22Rv1 (cell line): ENCODE measurements at regions not wholly inside any gene's neighbourhood (a gene's known extent, or its start where the extent isn't known, plus 50 kb on each side); places are given as distances from the start of the nearest gene placed in this dataset.

Experiments
- H3K27ac ChIP-seq: fragments of 450-650 bp; 2 replicates; pipeline ENCODE4 v1.5.1; 2017
- ZFX ChIP-seq: fragments of 450-650 bp; IDR thresholded peaks from 2 replicates; pipeline ENCODE4 v1.6.1; 2017; ENCODE audit warnings: antibody characterized with exemption, borderline replicate concordance
- TF ChIP-seq, protein P1 (sequence below): fragments of 450-650 bp; IDR thresholded peaks from 2 replicates; pipeline ENCODE4 v1.5.1; 2017; ENCODE audit warnings: mild to moderate bottlenecking

DNA sequence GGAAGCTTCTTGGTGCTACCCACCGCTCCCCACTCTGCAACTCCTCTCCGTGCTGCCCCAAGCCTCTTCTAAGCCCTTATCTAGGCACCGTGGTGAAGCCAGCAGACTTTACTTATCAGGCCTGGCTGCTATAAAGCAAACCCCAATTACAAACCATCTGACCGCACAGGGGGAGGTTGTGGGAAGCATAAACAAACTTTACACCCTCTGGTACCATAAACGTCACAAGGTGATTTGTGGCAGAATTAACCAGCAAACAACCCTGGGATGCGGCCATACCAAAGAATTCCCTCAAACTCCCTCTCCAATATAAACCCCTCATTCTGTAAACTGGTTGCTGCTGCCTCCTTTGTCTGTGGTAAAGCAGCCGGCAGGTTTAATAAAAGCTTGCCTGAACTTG lies 55.2 kb downstream of the MAGEC2 start:
- H3K27ac ChIP-seq, result no peak overlapping the region
- TF ChIP-seq, protein P1, sequence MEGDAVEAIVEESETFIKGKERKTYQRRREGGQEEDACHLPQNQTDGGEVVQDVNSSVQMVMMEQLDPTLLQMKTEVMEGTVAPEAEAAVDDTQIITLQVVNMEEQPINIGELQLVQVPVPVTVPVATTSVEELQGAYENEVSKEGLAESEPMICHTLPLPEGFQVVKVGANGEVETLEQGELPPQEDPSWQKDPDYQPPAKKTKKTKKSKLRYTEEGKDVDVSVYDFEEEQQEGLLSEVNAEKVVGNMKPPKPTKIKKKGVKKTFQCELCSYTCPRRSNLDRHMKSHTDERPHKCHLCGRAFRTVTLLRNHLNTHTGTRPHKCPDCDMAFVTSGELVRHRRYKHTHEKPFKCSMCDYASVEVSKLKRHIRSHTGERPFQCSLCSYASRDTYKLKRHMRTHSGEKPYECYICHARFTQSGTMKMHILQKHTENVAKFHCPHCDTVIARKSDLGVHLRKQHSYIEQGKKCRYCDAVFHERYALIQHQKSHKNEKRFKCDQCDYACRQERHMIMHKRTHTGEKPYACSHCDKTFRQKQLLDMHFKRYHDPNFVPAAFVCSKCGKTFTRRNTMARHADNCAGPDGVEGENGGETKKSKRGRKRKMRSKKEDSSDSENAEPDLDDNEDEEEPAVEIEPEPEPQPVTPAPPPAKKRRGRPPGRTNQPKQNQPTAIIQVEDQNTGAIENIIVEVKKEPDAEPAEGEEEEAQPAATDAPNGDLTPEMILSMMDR, result no peak
- no peak for TF ChIP-seq ZFX

DNA sequence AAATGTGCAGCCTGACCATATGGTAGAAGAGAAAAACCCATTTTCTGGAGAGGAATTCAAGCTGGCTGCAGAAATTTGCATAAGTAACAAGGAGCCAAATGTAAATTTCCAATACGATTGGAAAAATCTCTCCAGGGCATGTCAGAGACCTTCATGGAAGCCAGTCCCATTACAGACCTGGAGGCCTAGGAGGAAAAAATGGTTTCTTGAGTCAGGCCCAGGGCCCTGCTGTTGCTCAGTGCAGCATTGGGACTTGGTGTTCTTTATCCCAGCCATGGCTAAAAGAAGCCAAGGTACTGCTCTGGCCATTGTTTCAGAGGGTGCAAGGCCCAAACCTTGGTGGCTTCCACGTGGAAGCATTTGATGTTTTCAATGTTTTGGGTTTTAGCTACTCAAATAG lies 70.6 kb downstream of the MAGEC2 start:
- no peak overlapping the region for H3K27ac ChIP-seq
- no peak for TF ChIP-seq ZFX
- TF ChIP-seq, protein P1, result no peak

DNA sequence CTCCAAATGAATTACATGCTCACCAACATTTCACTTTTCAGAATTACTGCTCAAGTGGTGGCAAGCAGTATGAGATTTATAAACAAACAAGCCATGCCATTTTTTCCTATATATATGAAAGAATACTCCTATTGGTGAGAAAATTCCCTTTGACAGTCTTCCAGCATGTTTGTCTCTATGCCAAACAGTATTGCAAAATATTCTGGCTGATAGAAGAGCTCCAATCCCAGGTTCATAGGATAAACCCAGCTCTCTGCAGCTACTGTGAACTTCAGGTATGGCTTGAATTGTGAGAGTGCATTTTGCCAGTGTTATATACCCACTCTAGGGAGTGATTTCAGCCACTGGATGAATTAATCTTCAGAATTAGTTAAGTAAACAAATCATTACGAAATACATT lies 108.8 kb downstream of the MAGEC2 start:
- TF ChIP-seq, protein P1, result no peak
- TF ChIP-seq ZFX, result no peak
- H3K27ac ChIP-seq, result no peak overlapping the region

DNA sequence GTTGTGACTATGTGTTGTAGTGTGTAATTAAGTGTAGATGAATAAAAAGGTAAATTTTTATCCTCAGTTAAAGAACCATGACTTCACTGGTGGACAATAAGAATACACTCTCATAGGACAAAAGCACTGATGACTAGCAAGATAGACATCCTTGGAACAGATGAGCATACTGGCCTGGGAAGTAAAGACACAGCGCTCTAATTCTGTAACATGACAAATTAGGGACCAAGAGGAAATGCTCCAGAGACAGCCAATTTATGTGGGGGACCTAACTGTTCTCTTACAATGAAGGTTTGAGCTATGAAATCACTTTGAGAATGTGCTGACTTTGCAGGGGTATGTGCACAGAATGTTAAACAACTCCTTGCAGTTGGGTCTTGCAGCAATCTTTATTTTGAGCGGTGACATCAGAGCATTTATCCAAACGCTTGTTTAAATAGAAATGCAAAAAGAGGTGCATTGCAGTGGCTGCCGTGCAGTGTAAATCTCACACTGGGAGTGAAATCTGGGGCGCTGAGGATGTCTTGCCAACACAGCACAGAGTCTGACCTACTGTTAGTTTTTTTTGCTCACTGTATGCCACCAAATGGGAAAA lies 109.3 kb downstream of the MAGEC2 start:
- no peak overlapping the region for H3K27ac ChIP-seq
- TF ChIP-seq ZFX, result no peak
- TF ChIP-seq, protein P1, result no peak

DNA sequence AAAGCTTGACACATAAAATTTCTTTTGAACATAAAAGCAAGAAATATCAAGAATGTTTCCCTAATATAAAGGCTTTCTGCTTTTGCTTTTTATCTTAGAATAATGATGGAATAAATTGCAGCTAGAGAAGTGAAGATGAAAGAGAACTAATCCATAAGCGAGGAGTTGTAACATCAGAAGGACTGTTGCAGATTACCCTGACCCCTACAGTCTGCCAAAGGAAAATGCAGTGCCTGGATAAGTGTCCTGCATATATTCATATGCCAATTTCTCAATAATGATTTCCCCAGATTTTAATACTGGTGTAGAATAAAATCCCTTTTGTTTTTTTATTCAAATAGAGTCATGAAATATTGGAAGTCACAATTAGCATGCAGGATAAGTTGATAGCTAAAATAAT lies 115.9 kb downstream of the MAGEC2 start:
- TF ChIP-seq, protein P1, result peak; percentile 58
- no peak for TF ChIP-seq ZFX
- no peak overlapping the region for H3K27ac ChIP-seq

DNA sequence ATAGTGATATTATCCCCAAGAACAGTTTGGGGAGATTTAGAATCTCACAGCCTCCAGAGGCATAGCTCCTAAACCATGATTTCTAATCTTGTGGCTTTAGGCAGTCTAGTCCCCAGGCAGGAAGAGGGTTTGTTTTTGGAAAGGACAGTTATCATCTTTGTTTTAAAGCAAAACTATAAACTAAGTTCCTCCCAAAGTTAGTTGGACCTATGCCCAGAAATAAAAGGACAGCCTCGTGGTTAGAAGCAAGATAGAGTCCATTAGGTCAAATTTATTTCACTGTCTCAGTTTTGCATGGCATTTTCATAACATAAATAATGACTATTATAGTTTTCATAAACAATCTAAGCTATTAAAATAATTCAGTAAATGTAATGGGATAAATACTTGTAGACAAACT lies 120.5 kb downstream of the MAGEC2 start:
- H3K27ac ChIP-seq, result no peak overlapping the region
- TF ChIP-seq ZFX, result no peak
- TF ChIP-seq, protein P1, result no peak

DNA sequence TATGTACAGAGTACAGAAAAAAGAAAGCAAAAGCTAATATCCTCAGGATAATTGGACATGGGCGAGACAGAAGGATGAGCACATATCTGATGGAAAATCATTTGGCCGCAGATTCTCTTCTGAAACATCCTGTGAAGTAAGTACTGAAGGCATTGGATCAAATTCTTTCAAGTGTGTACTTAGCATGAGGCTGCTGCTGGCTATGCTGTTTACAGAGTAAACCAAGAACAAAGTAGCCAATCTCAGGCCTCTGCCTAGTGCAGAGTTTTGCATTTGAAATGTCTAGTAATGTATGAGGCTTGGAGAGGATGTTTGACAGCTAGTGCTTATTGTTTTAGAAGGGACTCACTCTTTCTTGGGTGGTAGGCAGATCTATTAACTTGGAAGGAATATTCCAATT lies 128.5 kb downstream of the MAGEC2 start:
- no peak overlapping the region for H3K27ac ChIP-seq
- TF ChIP-seq, protein P1, result no peak
- no peak for TF ChIP-seq ZFX
